ENCODE measurements at regions not wholly inside any gene's neighbourhood (a gene's known extent, or its start where the extent isn't known, plus 50 kb on each side); places are given as distances from the start of the nearest gene placed in this dataset.

GRCh38 chr10:130543794-130544193, 407.6 kb downstream of the GLRX3 start:
- FAIRE-seq (no peak), DNase-seq (no peak)
- no peaks in the 10 kb centered on the region for H3K27me3 ChIP-seq (ENCODE audit: control insufficient read depth, insufficient read depth, low read length)

GRCh38 chr10:130545122-130545521, 408.9 kb downstream of the GLRX3 start:
- intact Hi-C loops (cut with DNase I) = no loop called here
- H3K4me1 ChIP-seq (ENCODE audit: control insufficient read depth in 2 of 3, insufficient read depth in 2 of 3, low read depth in 1 of 3, low read length in 3 of 3) = no peaks in the 10 kb centered on the region
- no peak overlapping the region for H3K27ac ChIP-seq (ENCODE audit: low read depth in 2 of 2, low read length in 2 of 2)
- H3K27me3 ChIP-seq (ENCODE audit: control insufficient read depth, insufficient read depth, low read length) = no peaks in the 10 kb centered on the region
- DNase-seq = peak in 1 of 5 donors; percentile 43
- H3K36me3 ChIP-seq (ENCODE audit: control insufficient read depth in 2 of 3, insufficient read depth in 3 of 3, low read length in 3 of 3) = no peaks in the 10 kb centered on the region
- no peak for TF ChIP-seq CTCF (IDR thresholded peaks at IDR 0.05; ENCODE audit: borderline replicate concordance, extremely low read depth, insufficient read depth)
- H3K9me3 ChIP-seq (ENCODE audit: control insufficient read depth in 2 of 3, insufficient read depth in 1 of 3, low read length in 3 of 3) = no peaks in the 10 kb centered on the region
- no peak for FAIRE-seq
- H3K9ac ChIP-seq (ENCODE audit: low read length in 3 of 3) = no peak overlapping the region
- H3K4me3 ChIP-seq (ENCODE audit: low read length in 3 of 3) = no peak overlapping the region

More at GRCh38 chr10:130543794-130544193, 407.6 kb downstream of the GLRX3 start:
- no peaks in the 10 kb centered on the region for H3K36me3 ChIP-seq (ENCODE audit: control insufficient read depth in 2 of 3, insufficient read depth in 3 of 3, low read length in 3 of 3)
- H3K9ac ChIP-seq (ENCODE audit: low read length in 3 of 3) = no peak overlapping the region
- intact Hi-C loops (cut with DNase I) = no loop called here
- no peak overlapping the region for H3K4me3 ChIP-seq (ENCODE audit: low read length in 3 of 3)
- no peak overlapping the region for H3K27ac ChIP-seq (ENCODE audit: low read depth in 2 of 2, low read length in 2 of 2)
- no peaks in the 10 kb centered on the region for H3K9me3 ChIP-seq (ENCODE audit: control insufficient read depth in 2 of 3, insufficient read depth in 1 of 3, low read length in 3 of 3)
- no peaks in the 10 kb centered on the region for H3K4me1 ChIP-seq (ENCODE audit: control insufficient read depth in 2 of 3, insufficient read depth in 2 of 3, low read depth in 1 of 3, low read length in 3 of 3)
- no peak for TF ChIP-seq CTCF (IDR thresholded peaks at IDR 0.05; ENCODE audit: borderline replicate concordance, extremely low read depth, insufficient read depth)

- Histone ChIP-seq H3K4me3 (ENCODE audit: low read length in 3 of 3) (no peak overlapping the region), H3K27ac (ENCODE audit: low read depth in 2 of 2, low read length in 2 of 2) (no peak overlapping the region), H3K9me3 (ENCODE audit: control insufficient read depth in 2 of 3, insufficient read depth in 1 of 3, low read length in 3 of 3) (no peaks in the 10 kb centered on the region), H3K4me1 (ENCODE audit: control insufficient read depth in 2 of 3, insufficient read depth in 2 of 3, low read depth in 1 of 3, low read length in 3 of 3) (no peaks in the 10 kb centered on the region), H3K9ac (ENCODE audit: low read length in 3 of 3) (no peak overlapping the region), H3K27me3 (ENCODE audit: control insufficient read depth, insufficient read depth, low read length) (no peaks in the 10 kb centered on the region), H3K36me3 (ENCODE audit: control insufficient read depth in 2 of 3, insufficient read depth in 3 of 3, low read length in 3 of 3) (no peaks in the 10 kb centered on the region)
- intact Hi-C loops (cut with DNase I) = no loop called here
- no peak for TF ChIP-seq CTCF (IDR thresholded peaks at IDR 0.05; ENCODE audit: borderline replicate concordance, extremely low read depth, insufficient read depth)
- FAIRE-seq (no peak), DNase-seq (peak in 1 of 5 donors; percentile 28)
Observed at GRCh38 chr10:130545697-130546096, 409.5 kb downstream of the GLRX3 start.

GRCh38 chr10:130546841-130547240, 410.6 kb downstream of the GLRX3 start:
- H3K36me3 ChIP-seq (ENCODE audit: control insufficient read depth in 2 of 3, insufficient read depth in 3 of 3, low read length in 3 of 3) = no peaks in the 10 kb centered on the region
- H3K9ac ChIP-seq (ENCODE audit: low read length in 3 of 3) = no peak overlapping the region
- no peak overlapping the region for H3K4me3 ChIP-seq (ENCODE audit: low read length in 3 of 3)
- no peak for TF ChIP-seq CTCF (IDR thresholded peaks at IDR 0.05; ENCODE audit: borderline replicate concordance, extremely low read depth, insufficient read depth)
- no peaks in the 10 kb centered on the region for H3K9me3 ChIP-seq (ENCODE audit: control insufficient read depth in 2 of 3, insufficient read depth in 1 of 3, low read length in 3 of 3)
- no peak for FAIRE-seq
- H3K27ac ChIP-seq (ENCODE audit: low read depth in 2 of 2, low read length in 2 of 2) = no peak overlapping the region
- no peaks in the 10 kb centered on the region for H3K27me3 ChIP-seq (ENCODE audit: control insufficient read depth, insufficient read depth, low read length)
- no peaks in the 10 kb centered on the region for H3K4me1 ChIP-seq (ENCODE audit: control insufficient read depth in 2 of 3, insufficient read depth in 2 of 3, low read depth in 1 of 3, low read length in 3 of 3)
- no peak for DNase-seq
- intact Hi-C loops (cut with DNase I) = no loop called here
